Erythroblast (primary cell): ENCODE measurements at regions not wholly inside any gene's neighbourhood (a gene's known extent, or its start where the extent isn't known, plus 50 kb on each side); places are given as distances from the start of the nearest gene placed in this dataset.

Experiments used
- GATA1 ChIP-seq: IDR thresholded peaks from 2 replicates; pipeline ENCODE4 v1.6.1; 2011; ENCODE audit warnings: low read depth, mild to moderate bottlenecking, control low read depth, low read length, moderate library complexity
- POLR2A ChIP-seq: IDR thresholded peaks from 2 replicates; pipeline ENCODE4 v1.6.1; 2011; ENCODE audit warnings: mild to moderate bottlenecking, low read length

DNA sequence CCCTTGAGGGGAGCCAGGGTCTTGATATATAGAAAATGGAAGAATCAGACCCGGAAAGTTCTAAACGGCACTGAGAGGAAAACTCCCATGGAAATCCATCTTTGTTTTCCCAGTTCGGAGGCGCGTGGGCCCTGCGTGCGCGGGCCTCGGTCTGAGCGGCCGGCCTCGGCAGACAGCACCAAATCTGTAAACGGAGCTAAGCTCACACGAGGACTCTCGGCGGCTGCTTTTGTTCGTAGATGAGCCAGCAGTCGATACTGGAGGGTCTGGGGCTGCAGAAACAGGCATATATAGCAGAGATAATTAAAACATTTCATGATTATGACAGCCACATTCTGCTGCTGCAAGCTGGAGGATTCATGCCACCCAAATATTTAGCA, 68.5 kb upstream of the PPARA start:
- TF ChIP-seq POLR2A (no peak), GATA1 (no peak)
